GM12864 (cell line): ENCODE measurements at regions not wholly inside any gene's neighbourhood (a gene's known extent, or its start where the extent isn't known, plus 50 kb on each side); places are given as distances from the start of the nearest gene placed in this dataset.

Source experiments
- DNase-seq: peaks from one replicate; pipeline ENCODE4 v3.0.0-alpha.2; 2011; ENCODE audit warnings: low read depth
- H3K4me3 ChIP-seq: 2 replicates; pipeline ENCODE4 v1.5.1; 2011; ENCODE audit warnings: mild to moderate bottlenecking, low read depth, low read length, control low read depth
- CTCF ChIP-seq: IDR thresholded peaks from 2 replicates; pipeline ENCODE4 v1.5.1; 2011; ENCODE audit warnings: low read depth, mild to moderate bottlenecking, moderate library complexity, low read length, control low read depth, inconsistent platforms; ENCODE audit errors: missing control alignments

GRCh38 chr18:34970106-34970505 is 71.1 kb upstream of the MAPRE2 start:
- no peak for TF ChIP-seq CTCF
- no peak overlapping the region for H3K4me3 ChIP-seq
- DNase-seq, result no peak

- no peak for DNase-seq
- no peak overlapping the region for H3K4me3 ChIP-seq
- TF ChIP-seq CTCF, result no peak
These were observed 69.9 kb upstream of the MAPRE2 start for GRCh38 chr18:34971313-34971712.

- no peak for DNase-seq
- TF ChIP-seq CTCF, result no peak
- H3K4me3 ChIP-seq, result no peak overlapping the region
These were observed 68.3 kb upstream of the MAPRE2 start for GRCh38 chr18:34972765-34973414.

- TF ChIP-seq CTCF, result no peak
- DNase-seq, result no peak
- H3K4me3 ChIP-seq, result no peak overlapping the region
These were observed 65.1 kb upstream of the MAPRE2 start for GRCh38 chr18:34976123-34976522.

- no peak for DNase-seq
- TF ChIP-seq CTCF, result no peak
- peak overlapping the region; percentile 64 for H3K4me3 ChIP-seq
These were observed 64.7 kb upstream of the MAPRE2 start for GRCh38 chr18:34976534-34976898.

GRCh38 chr18:34976899-34977837 is 64.0 kb upstream of the MAPRE2 start:
- peak overlapping the region; percentile 64 for H3K4me3 ChIP-seq
- peak; percentile 13 for DNase-seq
- TF ChIP-seq CTCF, result no peak
